Stomach (tissue), 4 donors: ENCODE measurements at regions not wholly inside any gene's neighbourhood (a gene's known extent, or its start where the extent isn't known, plus 50 kb on each side); places are given as distances from the start of the nearest gene placed in this dataset.

Experiments
- EP300 ChIP-seq: sonication (generic); formaldehyde crosslinking; IDR thresholded peaks from one replicate; pipeline ENCODE4 v1.6.1; 2017; ENCODE audit warnings: antibody characterized with exemption
- TF ChIP-seq, protein P1 (sequence below), 7 experiments: fragments of 450-650 bp in 4 of 7; fragments of 200-600 bp in 3 of 7; sonication (generic) in 3 of 7; IDR thresholded peaks; one replicate each; pipeline ENCODE4 v1.5.1; 2016 to 2019; ENCODE audit warnings: antibody characterized with exemption in 7 of 7, control low read depth in 2 of 7, mild to moderate bottlenecking in 1 of 7

GRCh38 chr3:163555918-163556317 lies 1522.4 kb downstream of the SI start:
- TF ChIP-seq, protein P1, sequence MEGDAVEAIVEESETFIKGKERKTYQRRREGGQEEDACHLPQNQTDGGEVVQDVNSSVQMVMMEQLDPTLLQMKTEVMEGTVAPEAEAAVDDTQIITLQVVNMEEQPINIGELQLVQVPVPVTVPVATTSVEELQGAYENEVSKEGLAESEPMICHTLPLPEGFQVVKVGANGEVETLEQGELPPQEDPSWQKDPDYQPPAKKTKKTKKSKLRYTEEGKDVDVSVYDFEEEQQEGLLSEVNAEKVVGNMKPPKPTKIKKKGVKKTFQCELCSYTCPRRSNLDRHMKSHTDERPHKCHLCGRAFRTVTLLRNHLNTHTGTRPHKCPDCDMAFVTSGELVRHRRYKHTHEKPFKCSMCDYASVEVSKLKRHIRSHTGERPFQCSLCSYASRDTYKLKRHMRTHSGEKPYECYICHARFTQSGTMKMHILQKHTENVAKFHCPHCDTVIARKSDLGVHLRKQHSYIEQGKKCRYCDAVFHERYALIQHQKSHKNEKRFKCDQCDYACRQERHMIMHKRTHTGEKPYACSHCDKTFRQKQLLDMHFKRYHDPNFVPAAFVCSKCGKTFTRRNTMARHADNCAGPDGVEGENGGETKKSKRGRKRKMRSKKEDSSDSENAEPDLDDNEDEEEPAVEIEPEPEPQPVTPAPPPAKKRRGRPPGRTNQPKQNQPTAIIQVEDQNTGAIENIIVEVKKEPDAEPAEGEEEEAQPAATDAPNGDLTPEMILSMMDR (IDR thresholded peaks at IDR 0.05), result no peak
- no peak for TF ChIP-seq EP300
